Epithelial cell of prostate (primary cell): ENCODE measurements at regions not wholly inside any gene's neighbourhood (a gene's known extent, or its start where the extent isn't known, plus 50 kb on each side); places are given as distances from the start of the nearest gene placed in this dataset.
A peak's percentile ranks its signal among the peaks of the same experiment; 100 is the strongest.

Experiments
- DNase-seq: peaks from one replicate; pipeline ENCODE4 v3.0.0-alpha.2; 2011; ENCODE audit warnings: low read depth, low spot score
- H3K27ac ChIP-seq: fragments of 450-650 bp; 2 replicates; pipeline ENCODE4 v1.5.1; 2017; ENCODE audit warnings: mild to moderate bottlenecking

DNA sequence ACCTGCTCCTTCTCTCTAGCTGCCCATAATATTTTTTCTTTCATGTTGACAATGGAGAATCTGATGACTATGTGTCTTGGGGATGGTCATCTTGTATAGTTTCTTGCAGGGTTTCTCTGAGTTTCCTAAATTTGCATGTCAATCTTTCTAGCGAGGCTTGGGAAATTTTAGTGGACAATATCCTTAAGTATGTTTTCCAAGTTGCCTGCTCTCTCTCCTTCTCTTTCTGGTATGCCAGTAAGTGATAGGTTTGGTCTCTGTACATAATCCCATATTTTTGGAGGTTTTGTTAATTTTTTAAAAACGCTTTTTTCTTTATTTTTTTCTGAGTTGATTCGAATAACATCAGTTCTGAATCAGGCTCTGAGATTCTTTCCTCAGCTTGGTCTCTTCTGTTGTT lies 370.9 kb upstream of the LYPLAL1 start:
- H3K27ac ChIP-seq, result no peak overlapping the region
- DNase-seq, result no peak

DNA sequence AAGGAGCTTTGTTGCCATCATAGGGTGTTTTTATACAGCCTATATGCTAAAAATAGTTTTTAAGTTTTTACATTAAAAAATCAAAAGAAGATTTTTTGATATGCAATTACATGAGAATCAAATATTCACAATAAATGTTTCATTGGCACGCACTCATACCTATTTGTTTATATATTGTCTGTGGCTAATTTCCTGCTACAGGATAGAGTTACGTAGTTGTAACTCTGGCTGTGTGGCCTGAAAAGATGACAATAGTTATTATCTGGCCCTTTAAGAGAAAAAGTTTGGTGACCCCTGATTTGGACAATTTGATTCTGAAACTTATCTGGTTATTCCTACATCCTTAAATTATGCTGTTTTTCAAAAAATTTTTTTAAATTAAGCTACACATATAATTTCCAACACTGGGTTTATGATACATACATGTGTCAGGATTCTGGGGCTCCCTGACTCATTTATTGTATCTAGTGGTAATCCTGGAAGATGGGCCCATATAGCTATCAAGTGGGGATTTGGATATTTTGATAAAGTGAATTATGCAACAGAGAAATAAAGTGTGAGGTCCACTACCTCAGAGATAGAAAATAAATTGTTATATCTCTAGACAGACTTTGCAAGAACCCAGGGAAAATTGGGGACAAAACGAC lies 370.2 kb upstream of the LYPLAL1 start:
- no peak for DNase-seq
- H3K27ac ChIP-seq, result peak overlapping the region; percentile 69

DNA sequence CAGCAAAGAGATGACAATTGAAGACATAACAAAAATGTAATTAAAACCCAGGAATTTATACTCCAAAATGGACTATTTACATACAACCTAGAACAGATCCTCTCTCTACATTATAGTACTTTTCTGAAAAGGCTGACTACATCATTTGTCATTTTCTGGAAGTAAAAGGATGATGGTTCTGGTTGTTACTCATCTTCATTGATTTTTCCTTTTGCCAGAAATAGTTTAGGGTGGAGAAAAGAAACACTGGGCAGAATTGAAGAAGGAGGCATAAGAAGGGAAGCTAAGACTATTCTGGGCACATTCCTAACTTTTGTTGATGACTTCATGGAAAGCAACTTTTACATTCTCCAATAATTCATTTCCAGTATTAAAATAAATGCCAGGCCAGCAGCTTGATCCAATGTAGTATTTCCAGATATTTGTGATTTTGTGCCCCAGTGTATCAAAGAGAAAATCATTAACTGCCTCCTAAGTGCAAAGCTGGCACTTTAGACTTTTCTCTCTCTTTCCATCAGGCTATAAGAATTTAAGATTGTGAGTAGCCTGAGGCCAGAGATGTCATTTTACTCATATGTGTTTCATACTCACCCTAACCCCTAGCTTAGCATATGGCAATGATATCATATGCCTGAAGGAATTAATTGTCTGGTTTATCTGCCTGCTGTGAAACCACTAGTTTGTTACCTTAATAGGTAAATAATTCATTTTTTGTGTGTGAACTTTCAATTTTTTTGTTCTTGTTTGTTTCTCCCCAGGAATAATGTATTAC lies 369.5 kb upstream of the LYPLAL1 start:
- peak overlapping the region; percentile 69 for H3K27ac ChIP-seq
- DNase-seq, result no peak

DNA sequence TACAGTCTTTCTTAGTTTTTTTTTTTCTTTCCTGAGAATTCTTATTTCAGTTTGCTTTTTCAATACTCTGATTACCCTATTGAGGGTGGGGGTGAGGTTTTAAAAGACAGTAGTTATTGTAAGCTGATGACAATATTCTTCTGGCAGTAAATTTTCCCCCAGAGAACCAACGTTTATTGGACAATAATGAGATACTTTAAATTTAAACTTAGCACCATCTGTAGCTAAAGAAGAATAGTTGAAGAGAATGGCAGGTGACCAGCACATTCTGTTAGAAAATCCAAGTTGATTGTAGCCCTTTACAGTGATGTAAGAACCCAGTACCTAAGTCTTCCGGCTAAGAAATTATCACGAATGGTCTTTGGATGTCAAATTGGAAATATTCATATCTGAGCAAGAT lies 364.6 kb upstream of the LYPLAL1 start:
- DNase-seq, result no peak
- H3K27ac ChIP-seq, result no peak overlapping the region

DNA sequence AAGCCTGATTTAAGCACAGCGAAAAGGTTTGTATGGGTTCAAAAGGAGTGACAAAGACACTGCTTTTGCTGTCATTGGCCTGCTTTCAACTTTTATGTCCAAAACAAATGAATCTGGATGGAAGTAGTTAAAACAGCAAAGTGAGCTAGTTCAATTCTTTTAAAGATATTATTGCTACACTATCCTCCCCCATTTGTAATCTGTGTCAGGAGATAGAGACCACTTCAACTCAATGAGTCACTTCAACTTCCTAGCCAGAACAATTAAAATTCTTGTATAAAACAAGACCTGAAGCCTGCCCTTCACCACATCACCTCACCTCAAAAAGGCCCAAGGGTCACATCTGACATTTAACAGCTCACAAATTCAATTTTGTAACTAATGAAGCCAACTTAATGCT lies 364.1 kb upstream of the LYPLAL1 start:
- no peak for DNase-seq

DNA sequence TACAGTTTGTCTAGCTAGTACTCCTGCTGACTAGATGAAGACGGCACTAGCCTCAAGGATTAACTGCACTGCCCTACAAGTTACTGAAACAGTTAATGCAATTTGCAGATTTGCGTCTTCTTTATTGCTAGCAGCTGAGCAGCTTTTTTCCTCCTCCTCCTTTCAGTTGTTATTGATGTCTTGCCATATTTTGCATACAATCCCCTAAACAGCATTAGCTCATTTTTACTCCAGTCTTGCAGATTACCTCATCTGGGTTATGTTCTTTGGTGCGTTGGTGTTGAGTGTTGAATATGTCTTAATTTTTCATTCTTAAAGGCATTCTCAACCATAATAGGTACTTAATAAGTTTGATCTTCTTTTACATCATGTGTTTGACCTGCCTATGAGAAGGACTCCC lies 363.4 kb upstream of the LYPLAL1 start:
- no peak for DNase-seq
- H3K27ac ChIP-seq, result no peak overlapping the region

More for the DNA sequence above, 364.1 kb upstream of the LYPLAL1 start:
- no peak overlapping the region for H3K27ac ChIP-seq

DNA sequence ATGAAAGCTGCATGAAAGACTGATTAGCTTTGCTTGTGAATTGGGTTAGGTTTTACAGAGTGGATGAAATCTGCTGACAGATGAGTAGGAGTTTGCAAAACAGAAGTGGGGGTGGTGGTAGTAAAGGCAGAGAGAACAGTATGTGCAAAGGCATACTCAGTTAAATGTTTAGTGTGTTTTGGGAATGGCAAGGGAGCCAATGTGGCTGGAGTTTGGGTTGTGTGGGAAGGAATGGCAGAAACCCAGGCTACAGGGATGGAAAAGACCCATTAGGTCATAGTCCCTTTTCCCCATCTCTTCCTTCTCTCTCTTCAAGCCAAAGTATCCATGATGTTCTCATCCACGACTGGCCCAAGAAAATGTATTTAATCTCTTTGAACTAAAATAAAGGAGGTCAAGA lies 362.2 kb upstream of the LYPLAL1 start:
- no peak overlapping the region for H3K27ac ChIP-seq
- no peak for DNase-seq

DNA sequence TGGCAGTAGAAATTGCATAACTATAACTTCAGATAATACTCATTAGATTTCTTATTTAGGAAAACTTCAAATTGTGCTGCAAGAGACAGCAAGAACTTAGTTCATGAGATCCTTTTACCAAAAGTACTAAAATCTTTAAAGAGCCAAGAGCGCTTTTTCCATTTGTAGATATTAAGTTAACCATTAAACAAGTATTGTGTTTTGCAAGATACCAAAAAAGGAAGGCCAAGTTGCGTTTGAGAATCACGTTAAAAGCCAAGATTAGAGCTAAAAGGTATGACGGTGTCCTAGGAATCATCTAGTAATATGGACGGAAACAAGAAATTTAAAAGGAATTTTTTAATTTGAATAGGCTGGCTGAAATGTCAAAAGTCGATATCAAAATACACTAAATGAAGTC lies 361.3 kb upstream of the LYPLAL1 start:
- no peak overlapping the region for H3K27ac ChIP-seq
- DNase-seq, result no peak

DNA sequence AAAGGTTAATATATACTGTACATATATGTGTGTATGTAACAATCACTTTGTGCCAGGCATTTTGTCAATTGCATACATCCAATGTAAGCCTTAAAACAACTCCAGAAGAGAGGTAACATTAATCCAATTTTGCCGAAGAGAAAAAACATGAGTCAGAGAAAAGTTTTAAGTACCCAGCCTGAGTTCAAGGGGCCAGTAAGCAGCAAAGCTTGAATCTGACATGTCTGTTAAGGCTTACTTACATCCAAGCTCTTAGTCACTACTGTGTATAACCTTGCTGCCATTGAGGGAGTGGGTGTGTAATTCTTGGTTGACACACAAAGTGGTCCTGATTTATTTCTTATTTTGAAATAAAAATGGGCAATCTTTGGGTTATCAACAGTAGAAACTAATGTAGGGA lies 360.4 kb upstream of the LYPLAL1 start:
- peak; percentile 34 for DNase-seq
- H3K27ac ChIP-seq, result no peak overlapping the region

DNA sequence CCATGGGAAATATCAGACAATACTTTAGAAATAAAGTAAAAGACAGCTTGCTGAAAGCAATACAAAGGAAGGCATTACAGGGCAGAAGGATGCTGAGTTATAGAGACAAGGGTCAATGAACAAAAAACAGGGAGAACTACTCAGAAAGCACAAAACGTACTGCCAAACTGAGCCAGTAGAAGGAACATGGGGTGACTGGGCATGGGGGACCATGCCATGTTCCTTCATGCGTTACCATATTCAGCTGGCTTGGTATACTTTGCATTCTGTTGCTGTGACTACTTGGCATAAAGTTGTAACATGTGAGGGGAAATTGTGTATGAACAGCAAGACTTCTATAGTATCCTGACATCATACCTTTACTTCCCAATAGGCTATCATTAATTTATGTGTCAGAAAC lies 358.6 kb upstream of the LYPLAL1 start:
- H3K27ac ChIP-seq, result no peak overlapping the region

DNA sequence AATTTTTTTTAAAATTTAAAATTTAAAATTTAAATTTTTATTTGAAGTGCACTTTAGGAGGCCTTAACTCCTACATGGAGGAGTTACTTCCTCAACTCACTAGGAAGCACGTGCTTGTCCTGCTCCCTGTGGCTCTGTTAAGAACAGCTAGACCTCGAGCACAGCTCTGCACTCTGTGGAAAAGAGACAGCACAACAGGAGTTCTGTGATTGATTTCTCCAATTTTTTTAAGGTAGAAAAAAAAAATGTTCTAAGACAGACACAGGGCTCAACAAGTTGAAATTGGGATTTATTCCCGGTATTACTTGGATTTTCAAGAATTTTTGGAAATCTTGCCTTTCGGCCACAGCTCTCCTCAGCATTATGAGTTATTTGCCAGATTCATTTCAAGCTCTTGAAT lies 356.6 kb upstream of the LYPLAL1 start:
- H3K27ac ChIP-seq, result no peak overlapping the region
- DNase-seq, result no peak

More for the DNA sequence above, 358.6 kb upstream of the LYPLAL1 start:
- DNase-seq, result no peak

DNA sequence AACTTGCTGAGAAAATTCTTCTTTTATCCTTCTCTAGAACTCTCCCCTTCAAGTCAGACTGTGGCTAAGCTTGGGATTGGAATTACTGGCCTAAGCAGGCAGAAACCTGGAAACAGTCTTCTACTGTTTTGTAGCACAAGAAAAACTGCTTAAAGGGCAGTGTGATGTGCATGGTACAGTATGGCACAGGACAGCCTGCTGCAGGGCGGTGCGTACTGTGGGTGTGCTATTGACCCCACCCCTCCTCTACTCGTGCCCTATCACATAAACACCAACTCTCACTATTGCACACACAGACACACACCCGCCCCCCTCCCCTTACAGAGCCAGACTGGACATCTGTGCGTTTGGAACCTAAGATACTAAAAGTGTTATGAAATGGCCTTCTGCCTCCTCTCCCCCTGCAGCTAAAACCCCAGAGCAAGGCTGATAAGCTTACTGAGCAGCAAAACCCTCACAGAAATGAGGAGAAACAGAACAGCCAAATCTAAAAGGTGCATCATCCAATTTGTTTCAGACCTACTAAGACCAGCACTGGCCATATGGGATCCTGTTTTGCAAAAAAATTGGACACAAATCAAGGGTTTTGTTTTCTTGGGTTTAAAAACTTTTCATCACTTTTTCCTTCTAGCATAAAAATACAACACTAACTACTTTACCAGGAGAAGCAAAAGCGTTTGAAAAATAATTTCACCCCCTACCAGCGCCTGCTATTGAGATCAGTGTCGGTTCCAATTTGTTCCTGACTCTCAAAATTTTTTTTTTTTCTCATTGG lies 355.8 kb upstream of the LYPLAL1 start:
- DNase-seq, result no peak
- no peak overlapping the region for H3K27ac ChIP-seq

DNA sequence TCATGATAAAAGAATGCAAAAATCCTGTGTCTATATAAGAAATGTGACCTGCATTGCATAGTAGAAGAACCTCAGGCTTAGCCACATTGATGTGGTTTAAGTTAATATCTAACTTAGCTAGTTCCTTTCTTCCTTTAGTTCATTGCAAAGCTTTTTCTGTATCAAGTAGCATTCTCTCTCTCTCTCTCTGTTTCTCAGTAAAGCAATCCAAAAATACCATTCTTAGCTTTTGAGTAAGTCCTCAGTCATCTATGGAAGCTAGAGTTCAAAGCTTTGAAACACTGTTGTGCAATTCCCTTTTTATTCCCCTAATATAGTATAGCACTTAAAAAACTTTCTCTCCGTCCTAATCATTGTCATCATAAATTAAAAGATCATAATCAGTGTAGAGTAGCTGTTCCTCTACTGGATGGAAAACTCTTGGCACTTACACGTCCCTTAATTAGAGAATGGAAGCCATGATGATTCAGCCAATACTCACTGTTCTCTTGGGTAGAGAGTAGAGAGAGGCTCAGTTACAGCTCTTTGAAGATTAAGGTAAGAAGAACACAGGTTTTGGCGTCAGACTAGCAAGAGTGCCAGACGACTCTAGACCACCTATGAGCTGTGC lies 350.3 kb upstream of the LYPLAL1 start:
- DNase-seq, result no peak
- H3K27ac ChIP-seq, result peak overlapping the region; percentile 42

DNA sequence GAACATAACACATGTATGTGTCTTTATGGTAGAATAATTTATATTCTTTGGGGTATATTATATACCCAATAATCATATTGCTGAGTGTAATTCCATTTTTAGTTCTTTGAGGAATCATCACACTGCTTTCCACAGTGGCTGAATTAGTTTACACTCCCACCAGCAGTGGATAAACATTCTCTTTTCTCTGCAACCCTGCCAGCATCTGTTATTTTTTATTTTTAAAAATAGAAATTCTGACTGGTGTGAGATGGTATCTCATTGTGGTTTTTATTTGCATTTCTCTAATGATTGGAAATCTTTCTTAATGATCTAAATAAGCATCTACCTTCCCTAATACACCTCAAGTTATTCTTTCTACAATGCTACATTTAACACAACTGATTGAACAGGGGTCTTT lies 346.2 kb upstream of the LYPLAL1 start:
- DNase-seq, result no peak
- H3K27ac ChIP-seq, result no peak overlapping the region

DNA sequence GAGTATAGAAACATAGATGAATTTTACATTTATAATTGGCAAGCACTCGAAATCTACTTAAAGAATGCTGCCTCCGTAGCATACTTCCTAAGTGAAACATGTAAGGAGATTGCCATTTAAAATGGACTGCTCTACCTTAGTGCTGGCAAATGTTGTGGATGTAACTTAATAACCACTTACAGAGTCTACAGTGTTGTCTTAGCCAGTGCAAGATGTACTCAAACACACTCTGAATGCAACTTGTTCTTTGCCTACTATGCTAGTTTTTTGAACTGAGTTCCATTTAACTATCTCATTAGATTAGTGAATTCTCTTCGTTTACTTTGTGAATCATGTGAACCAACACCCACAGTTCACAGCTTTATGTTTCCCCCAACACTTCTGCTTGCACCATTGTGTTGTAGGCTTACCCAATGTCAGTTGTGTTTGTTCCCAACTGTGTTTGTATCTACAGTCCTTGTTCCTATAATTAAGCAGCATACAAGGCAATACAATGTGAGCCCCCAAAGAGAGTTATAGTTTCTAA lies 345.5 kb upstream of the LYPLAL1 start:
- H3K27ac ChIP-seq, result no peak overlapping the region
- DNase-seq, result no peak

DNA sequence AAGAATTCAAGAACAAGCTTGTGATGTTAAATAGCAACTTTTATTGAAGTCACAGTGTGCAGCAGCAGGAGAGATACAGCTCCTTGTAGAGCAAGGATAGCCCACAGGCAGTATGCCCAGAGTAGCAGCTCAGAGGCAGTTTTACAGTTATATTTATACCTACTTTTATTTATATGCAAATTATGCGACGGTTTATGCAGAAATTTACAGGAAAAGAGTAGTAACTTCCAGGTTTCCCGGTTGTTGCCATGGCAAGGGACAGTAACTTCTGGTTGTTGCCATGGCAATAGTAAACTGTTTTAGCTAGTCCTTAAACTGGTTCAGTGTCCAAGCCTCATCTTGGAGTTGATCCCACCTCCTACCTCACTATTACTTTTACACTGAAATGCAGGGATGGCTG lies 344.6 kb upstream of the LYPLAL1 start:
- H3K27ac ChIP-seq, result no peak overlapping the region
- no peak for DNase-seq

DNA sequence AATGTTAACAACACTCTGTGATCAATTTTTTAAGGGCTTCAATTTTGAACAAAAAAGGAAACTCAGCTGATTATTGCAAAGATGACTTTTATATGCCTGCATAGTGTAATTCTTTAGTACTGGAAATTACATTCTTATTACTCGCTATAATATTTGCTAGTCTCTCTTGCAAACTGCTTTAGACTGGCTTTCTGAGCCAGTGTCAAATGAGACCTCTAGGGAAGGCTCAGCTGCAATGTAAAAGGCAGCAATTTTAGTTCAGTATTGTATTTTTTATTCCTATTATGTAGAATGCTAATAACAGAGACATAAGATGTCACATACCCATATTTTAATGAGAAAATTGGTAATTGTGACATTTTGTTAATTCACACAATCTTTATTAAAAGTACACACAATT lies 338.1 kb upstream of the LYPLAL1 start:
- no peak for DNase-seq
- H3K27ac ChIP-seq, result no peak overlapping the region

DNA sequence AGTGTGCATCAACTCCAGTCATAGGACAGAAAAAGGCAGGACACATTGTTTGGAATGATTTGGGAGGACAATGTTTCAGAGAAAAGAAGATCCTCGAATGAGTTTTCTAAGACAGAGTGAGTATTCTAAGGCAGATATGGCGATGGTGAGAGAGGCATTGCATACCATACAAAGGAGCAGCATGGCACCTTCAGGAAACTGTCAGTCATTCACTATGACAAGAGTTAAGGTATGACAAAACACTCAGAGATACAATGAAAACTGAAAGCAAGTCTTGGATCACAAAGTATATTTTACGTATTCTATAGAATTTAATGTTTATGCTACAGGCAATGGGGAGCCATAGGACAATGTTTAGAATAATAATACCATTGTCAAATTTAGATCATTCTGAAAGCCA lies 337.4 kb upstream of the LYPLAL1 start:
- DNase-seq, result no peak
- H3K27ac ChIP-seq, result no peak overlapping the region

DNA sequence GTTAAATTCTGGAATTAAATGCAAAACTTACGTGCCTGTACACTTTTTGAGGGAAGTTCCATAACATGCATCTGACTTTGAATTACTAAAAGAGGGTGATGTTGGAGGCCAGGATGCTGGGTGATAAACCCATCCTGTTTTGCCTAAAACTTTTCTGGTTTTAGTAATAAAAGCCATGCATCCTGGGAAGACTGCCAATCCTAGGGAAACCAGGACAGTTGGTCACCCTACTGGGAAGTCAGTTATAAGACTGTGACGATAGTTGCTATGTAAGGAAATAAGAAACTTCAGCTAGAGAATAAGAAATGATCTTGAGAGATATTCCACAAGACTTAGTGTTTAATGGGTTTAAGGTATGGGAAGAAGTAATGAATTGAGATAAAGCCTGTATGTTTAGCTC lies 336.6 kb upstream of the LYPLAL1 start:
- H3K27ac ChIP-seq, result no peak overlapping the region
- no peak for DNase-seq

DNA sequence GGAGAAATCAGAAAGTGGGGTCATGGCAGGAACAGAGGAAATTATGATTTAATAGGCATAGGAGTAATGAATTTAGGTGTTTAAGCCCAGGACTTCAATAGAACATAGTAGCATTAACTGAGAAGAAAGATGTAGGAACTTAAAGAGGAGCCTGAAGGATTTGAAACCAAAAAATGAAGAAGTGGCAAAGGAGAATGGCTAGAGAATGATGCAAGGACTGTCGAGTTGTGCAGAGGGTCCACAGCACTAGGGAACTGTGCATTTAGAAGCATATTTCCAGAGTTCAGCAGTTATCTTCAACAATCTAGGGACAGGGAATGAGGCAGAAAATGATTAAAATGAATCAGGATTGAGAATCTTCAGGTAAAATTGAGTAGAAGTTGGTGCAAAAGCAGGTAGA lies 328.1 kb upstream of the LYPLAL1 start:
- H3K27ac ChIP-seq, result no peak overlapping the region

DNA sequence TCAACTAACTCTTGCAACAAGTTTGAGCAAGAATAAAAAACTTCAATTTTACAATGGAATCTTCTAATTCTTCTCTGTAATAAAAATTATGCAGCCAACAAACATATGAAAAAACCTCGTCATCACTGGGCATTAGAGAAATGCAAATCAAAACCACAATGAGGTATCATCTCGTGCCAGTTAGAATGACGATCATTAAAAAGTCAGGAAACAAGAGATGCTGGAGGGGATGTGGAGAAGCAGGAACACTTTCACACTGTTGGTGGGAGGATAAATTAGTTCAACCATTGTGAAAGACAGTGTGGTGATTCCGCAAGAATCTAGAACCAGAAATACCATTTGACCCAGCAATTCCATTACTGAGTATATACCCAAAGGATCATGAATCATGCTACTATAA lies 327.5 kb upstream of the LYPLAL1 start:
- DNase-seq, result no peak
- H3K27ac ChIP-seq, result no peak overlapping the region

More for the DNA sequence above, 328.1 kb upstream of the LYPLAL1 start:
- no peak for DNase-seq
